Neural progenitor cell (in vitro differentiated cells): ENCODE measurements at regions not wholly inside any gene's neighbourhood (a gene's known extent, or its start where the extent isn't known, plus 50 kb on each side); places are given as distances from the start of the nearest gene placed in this dataset.

Experiments
- DNase-seq: peaks from one replicate; pipeline ENCODE4 v3.0.0-alpha.2; 2016; ENCODE audit warnings: low spot score
- H2AFZ ChIP-seq: fragments of 200-600 bp; sonication (generic); replicated peaks from 2 replicates; pipeline ENCODE4 v1.6.1; 2016; ENCODE audit warnings: antibody characterized with exemption
- H3F3A ChIP-seq: fragments of 200-600 bp; sonication (generic); 2 replicates; pipeline ENCODE4 v1.6.1; 2016; ENCODE audit warnings: antibody characterized with exemption, low read depth
- H3K27ac ChIP-seq: fragments of 200-600 bp; sonication (generic); 2 replicates; pipeline ENCODE4 v1.5.1; 2016; ENCODE audit warnings: mild to moderate bottlenecking
- H3K27me3 ChIP-seq: fragments of 200-600 bp; sonication (generic); 2 replicates; pipeline ENCODE4 v1.6.1; 2016; ENCODE audit warnings: mild to moderate bottlenecking, moderate library complexity
- H3K36me3 ChIP-seq: fragments of 200-600 bp; sonication (generic); 2 replicates; pipeline ENCODE4 v1.5.1; 2016
- H3K4me1 ChIP-seq: fragments of 200-600 bp; sonication (generic); 2 replicates; pipeline ENCODE4 v1.6.1; 2016; ENCODE audit warnings: mixed run types
- H3K4me2 ChIP-seq: fragments of 200-600 bp; sonication (generic); 2 replicates; pipeline ENCODE4 v1.6.1; 2016
- H3K4me3 ChIP-seq: fragments of 200-600 bp; sonication (generic); 2 replicates; pipeline ENCODE4 v1.5.1; 2016
- H3K79me2 ChIP-seq: fragments of 200-600 bp; sonication (generic); 2 replicates; pipeline ENCODE4 v1.6.1; 2016; ENCODE audit warnings: low read depth
- H3K9ac ChIP-seq: fragments of 200-600 bp; sonication (generic); 2 replicates; pipeline ENCODE4 v1.6.1; 2016
- H3K9me3 ChIP-seq: fragments of 200-600 bp; sonication (generic); 2 replicates; pipeline ENCODE4 v1.5.1; 2016; ENCODE audit warnings: low read depth
- H4K20me1 ChIP-seq: fragments of 200-600 bp; sonication (generic); 2 replicates; pipeline ENCODE4 v1.6.1; 2016; ENCODE audit warnings: low read depth
- H3K27ac Mint-ChIP-seq: 3 replicates; pipeline ENCODE4 v1.8.0; 2021; ENCODE audit warnings: mixed read lengths
- H3K27me3 Mint-ChIP-seq: 2 replicates; pipeline ENCODE4 v1.8.0; 2022; ENCODE audit warnings: low read depth, mild to moderate bottlenecking, inconsistent platforms, moderate library complexity, mixed read lengths; ENCODE audit not compliant: insufficient read depth
- H3K36me3 Mint-ChIP-seq: 3 replicates; pipeline ENCODE4 v1.8.0; 2021; ENCODE audit warnings: mixed read lengths
- H3K4me1 Mint-ChIP-seq: 3 replicates; pipeline ENCODE4 v1.8.0; 2021; ENCODE audit warnings: mixed read lengths
- H3K4me3 Mint-ChIP-seq: 3 replicates; pipeline ENCODE4 v1.8.0; 2021; ENCODE audit warnings: mild to moderate bottlenecking, moderate library complexity, mixed read lengths
- H3K9me3 Mint-ChIP-seq: 3 replicates; pipeline ENCODE4 v1.8.0; 2020; ENCODE audit warnings: mixed read lengths
- CTCF ChIP-seq: fragments of 200-600 bp; sonication (generic); IDR thresholded peaks from 2 replicates; pipeline ENCODE4 v1.5.1; 2017; ENCODE audit warnings: antibody characterized with exemption, mild to moderate bottlenecking
- EZH2 ChIP-seq: fragments of 200-600 bp; sonication (generic); IDR thresholded peaks from 2 replicates; pipeline ENCODE4 v1.6.1; 2017; ENCODE audit warnings: antibody characterized with exemption, mild to moderate bottlenecking, moderate library complexity
- EZH2phosphoT487 ChIP-seq: fragments of 200-600 bp; sonication (generic); IDR thresholded peaks from 2 replicates; pipeline ENCODE4 v1.6.1; 2017; ENCODE audit warnings: antibody characterized with exemption

- TF ChIP-seq CTCF (no peak), EZH2 (no peak), EZH2phosphoT487 (no peak)
- Histone ChIP-seq H3K27ac (no peak overlapping the region), H4K20me1 (no peaks in the 10 kb centered on the region), H3K36me3 (no peaks in the 10 kb centered on the region), H3K9ac (no peak overlapping the region), H3K4me3 (no peak overlapping the region), H3K9me3 (peaks cover 7% of the 10 kb centered on the region), H3K79me2 (no peaks in the 10 kb centered on the region), H3K27me3 (no peaks in the 10 kb centered on the region), H3K4me2 (no peak overlapping the region), H2AFZ (no peak overlapping the region), H3K4me1 (peaks cover 14% of the 10 kb centered on the region), H3F3A (no peaks in the 10 kb centered on the region)
- peaks cover 55% of the 10 kb centered on the region for H3K4me1 Mint-ChIP-seq
- H3K9me3 Mint-ChIP-seq: peaks cover 8% of the 10 kb centered on the region
- no peak for DNase-seq
- peaks cover 19% of the 10 kb centered on the region for H3K27me3 Mint-ChIP-seq
- H3K36me3 Mint-ChIP-seq: no peaks in the 10 kb centered on the region
- peak overlapping the region; percentile 86 for H3K27ac Mint-ChIP-seq
- peak overlapping the region; percentile 14 for H3K4me3 Mint-ChIP-seq
Measured at GRCh38 chr16:85541619-85541979, 71.5 kb upstream of the GSE1 start.

- H3F3A ChIP-seq: no peaks in the 10 kb centered on the region
- H3K36me3 ChIP-seq: no peaks in the 10 kb centered on the region
- peaks cover 14% of the 10 kb centered on the region for H3K4me1 ChIP-seq
- H3K27ac ChIP-seq: no peak overlapping the region
- TF ChIP-seq CTCF (no peak), EZH2phosphoT487 (no peak), EZH2 (no peak)
- H3K79me2 ChIP-seq: no peaks in the 10 kb centered on the region
- Mint-ChIP-seq H3K4me1 (peaks cover 49% of the 10 kb centered on the region), H3K36me3 (no peaks in the 10 kb centered on the region), H3K27ac (peak overlapping the region; percentile 86), H3K27me3 (peaks cover 19% of the 10 kb centered on the region), H3K9me3 (peaks cover 8% of the 10 kb centered on the region), H3K4me3 (peak overlapping the region; percentile 14)
- no peak overlapping the region for H3K9ac ChIP-seq
- H2AFZ ChIP-seq: no peak overlapping the region
- H3K4me3 ChIP-seq: no peak overlapping the region
- H3K27me3 ChIP-seq: no peaks in the 10 kb centered on the region
- peaks cover 7% of the 10 kb centered on the region for H3K9me3 ChIP-seq
- no peak for DNase-seq
- H4K20me1 ChIP-seq: no peaks in the 10 kb centered on the region
- H3K4me2 ChIP-seq: no peak overlapping the region
Measured at GRCh38 chr16:85541980-85542900, 70.9 kb upstream of the GSE1 start.

GRCh38 chr16:85543536-85543935 lies 69.6 kb upstream of the GSE1 start:
- Mint-ChIP-seq H3K27ac (no peak overlapping the region), H3K4me3 (peak overlapping the region; percentile 13)
- H3K79me2 ChIP-seq: no peaks in the 10 kb centered on the region

More at GRCh38 chr16:85543536-85543935, 69.6 kb upstream of the GSE1 start:
- Histone ChIP-seq H3K36me3 (no peaks in the 10 kb centered on the region), H3K4me2 (no peak overlapping the region), H3K27me3 (no peaks in the 10 kb centered on the region), H2AFZ (no peak overlapping the region), H3K9me3 (peaks cover 7% of the 10 kb centered on the region), H3F3A (no peaks in the 10 kb centered on the region), H4K20me1 (no peaks in the 10 kb centered on the region), H3K27ac (no peak overlapping the region), H3K4me3 (no peak overlapping the region), H3K9ac (no peak overlapping the region), H3K4me1 (peaks cover under 1% of the 10 kb centered on the region)
- peaks cover 39% of the 10 kb centered on the region for H3K4me1 Mint-ChIP-seq
- H3K27me3 Mint-ChIP-seq: peaks cover 16% of the 10 kb centered on the region
- no peak for DNase-seq
- no peaks in the 10 kb centered on the region for H3K36me3 Mint-ChIP-seq
- TF ChIP-seq CTCF (no peak), EZH2 (no peak), EZH2phosphoT487 (no peak)
- peaks cover 8% of the 10 kb centered on the region for H3K9me3 Mint-ChIP-seq
